HG02981 (cell line): ENCODE measurements at regions not wholly inside any gene's neighbourhood (a gene's known extent, or its start where the extent isn't known, plus 50 kb on each side); places are given as distances from the start of the nearest gene placed in this dataset.

ENCODE experiments used
- ATAC-seq: cut with Tn5 transposase; IDR thresholded peaks from one replicate; pipeline ENCODE4 v1.9.1; 2021; ENCODE audit warnings: mild to moderate bottlenecking, moderate library complexity; ENCODE audit not compliant: unreplicated experiment

- no peak for ATAC-seq
Measured at GRCh38 chr22:49364398-49364797, 463.3 kb downstream of the BRD1 start.

GRCh38 chr22:49363526-49364230 is 464.0 kb downstream of the BRD1 start:
- no peak for ATAC-seq

- no peak for ATAC-seq
Measured at GRCh38 chr22:49362211-49362839, 465.3 kb downstream of the BRD1 start.

DNA sequence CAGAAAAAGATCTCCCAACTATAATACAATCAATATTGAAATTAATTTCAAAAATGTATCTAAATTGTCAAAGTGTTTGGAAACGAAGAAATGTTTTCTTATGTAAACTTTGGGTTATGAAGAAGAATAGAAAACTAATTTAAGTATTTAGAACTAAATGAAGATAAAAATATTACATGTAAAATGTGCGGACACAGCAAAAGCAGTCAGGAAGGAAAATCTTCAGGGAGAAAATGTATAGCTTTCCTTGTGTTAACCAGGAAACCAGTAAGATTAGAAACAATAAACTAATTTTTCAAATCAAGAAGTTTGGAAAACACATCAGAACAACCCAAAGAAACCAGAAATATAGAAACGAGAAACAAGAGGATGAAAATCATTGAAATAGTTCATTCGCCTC is 466.5 kb downstream of the BRD1 start:
- ATAC-seq: no peak

DNA sequence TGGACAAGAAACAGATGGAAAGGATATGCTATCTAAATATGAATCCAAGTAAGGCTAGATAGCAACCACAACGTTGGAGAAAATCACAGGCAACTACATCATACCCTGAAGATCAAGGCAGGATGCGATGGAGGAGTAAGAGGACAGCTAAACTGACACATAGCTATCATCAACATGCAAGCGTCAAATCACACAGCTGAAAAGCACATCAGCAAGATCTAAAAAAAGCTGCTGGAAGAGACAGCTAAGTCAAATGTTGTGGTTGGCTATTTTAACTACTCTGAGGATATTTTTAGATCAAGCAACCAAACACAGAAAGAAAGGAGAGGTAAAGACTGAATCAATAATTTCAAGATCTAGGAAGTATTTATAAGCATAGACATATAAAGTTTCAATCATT is 466.9 kb downstream of the BRD1 start:
- ATAC-seq: no peak

DNA sequence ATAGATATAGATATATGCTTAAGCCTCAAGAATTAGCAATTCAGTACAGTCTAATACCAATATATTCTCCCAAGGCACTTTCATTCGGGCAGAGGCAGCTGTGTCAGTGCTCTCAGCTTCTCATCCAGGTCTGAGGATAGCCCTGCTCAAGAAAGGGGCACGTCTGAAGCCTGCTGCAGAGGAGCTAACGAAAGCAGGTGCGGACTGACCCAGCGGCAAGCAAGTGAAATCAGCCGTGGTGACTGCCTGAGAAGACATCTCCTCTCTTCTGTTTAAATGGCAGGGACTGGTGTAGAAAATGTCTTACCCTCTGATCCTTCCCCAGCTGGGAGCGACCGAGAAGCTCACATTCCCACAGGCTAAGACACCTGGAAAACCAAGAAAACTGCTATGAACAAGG is 468.6 kb downstream of the BRD1 start:
- ATAC-seq: no peak

GRCh38 chr22:49357661-49358440 is 469.8 kb downstream of the BRD1 start:
- no peak for ATAC-seq

- no peak for ATAC-seq
Measured at GRCh38 chr22:49356428-49356827, 471.2 kb downstream of the BRD1 start.

GRCh38 chr22:49355211-49355920 is 472.3 kb downstream of the BRD1 start:
- ATAC-seq: no peak

- ATAC-seq: no peak
Measured at GRCh38 chr22:49354516-49355210, 473.0 kb downstream of the BRD1 start.

DNA sequence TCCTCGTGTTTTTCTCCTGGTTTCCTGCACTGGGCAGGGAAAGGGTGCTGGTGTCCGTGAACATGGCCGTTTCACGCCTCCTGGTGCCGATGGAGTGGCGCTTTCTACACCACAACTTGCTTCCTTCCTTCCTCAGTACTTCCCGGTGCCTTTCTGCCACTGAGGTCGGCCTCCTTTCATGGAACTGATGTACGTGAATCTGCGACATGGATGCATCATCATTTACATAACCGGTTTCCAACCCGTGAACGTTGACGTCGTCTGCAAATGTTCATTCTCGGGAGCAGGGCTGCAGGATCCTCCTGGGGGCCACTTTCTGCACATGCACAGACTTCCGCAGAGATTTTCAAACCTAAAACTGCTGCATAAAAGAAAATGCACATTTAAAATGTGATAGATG is 474.4 kb downstream of the BRD1 start:
- ATAC-seq: no peak

DNA sequence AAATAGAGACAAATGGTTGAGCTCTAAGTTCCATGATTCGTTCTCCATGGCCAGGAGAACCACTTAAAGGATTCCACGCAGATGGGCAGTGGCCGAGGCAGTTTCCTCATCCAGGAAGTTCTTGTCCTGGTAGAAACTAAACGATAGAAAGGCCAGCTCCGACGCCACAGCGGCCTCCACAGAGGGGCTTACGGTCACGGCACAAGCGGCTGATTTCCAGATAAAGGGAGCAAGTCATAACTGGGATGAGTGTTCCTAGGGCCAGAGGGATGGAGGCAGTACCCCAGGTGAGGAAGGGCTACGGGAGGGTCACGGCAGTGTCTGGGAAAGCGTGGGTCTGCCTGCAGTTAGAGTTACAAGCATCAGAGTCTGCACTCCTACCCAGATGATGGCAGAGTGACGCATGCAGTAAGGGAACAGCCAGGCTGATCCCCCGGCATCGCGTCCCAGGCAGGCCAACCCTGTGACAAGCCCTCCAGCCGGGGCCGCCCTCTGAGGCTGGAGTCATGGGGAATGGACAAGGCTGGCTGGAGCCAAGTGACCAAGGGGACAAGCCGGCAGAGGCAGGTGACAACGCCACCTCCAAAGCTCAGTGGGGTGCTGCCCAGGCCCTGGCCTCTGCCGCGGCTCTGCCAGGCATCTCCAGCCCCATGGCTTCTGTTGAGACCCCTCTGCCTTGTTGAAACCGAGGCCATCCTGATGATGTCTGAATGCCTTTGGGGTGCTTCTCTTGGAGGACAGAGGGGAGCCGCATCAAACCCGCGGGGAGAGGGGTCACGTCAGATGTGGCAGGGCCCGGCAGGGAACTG is 475.1 kb downstream of the BRD1 start:
- ATAC-seq: no peak

DNA sequence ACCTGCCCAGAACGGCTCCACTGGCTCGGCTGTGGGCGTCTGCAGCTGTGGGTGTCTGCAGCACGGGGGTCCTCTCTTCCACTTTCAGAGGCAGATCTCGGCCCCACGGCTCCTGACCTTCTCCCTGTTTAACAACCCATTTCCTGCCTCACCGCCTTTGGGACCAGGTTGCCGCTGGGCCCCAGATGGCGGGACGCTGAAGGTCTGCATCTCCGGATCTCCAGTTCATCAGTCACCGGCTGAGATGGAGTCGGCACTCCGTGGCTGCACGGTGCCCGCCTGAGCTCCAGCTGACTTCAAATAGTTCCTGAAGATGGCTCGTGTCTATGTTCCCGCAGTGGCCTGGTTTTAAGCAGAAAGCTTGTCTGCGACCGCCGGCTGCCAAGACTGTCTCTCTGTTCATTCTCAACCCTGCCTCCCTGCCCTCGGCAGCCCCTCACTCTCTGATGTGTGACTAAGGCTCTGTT is 475.9 kb downstream of the BRD1 start:
- no peak for ATAC-seq

GRCh38 chr22:49350441-49351121 is 477.1 kb downstream of the BRD1 start:
- no peak for ATAC-seq

- ATAC-seq: no peak
Measured at GRCh38 chr22:49349841-49350381, 477.8 kb downstream of the BRD1 start.

GRCh38 chr22:49349181-49349835 is 478.4 kb downstream of the BRD1 start:
- no peak for ATAC-seq

GRCh38 chr22:49348631-49349030 is 479.0 kb downstream of the BRD1 start:
- no peak for ATAC-seq

DNA sequence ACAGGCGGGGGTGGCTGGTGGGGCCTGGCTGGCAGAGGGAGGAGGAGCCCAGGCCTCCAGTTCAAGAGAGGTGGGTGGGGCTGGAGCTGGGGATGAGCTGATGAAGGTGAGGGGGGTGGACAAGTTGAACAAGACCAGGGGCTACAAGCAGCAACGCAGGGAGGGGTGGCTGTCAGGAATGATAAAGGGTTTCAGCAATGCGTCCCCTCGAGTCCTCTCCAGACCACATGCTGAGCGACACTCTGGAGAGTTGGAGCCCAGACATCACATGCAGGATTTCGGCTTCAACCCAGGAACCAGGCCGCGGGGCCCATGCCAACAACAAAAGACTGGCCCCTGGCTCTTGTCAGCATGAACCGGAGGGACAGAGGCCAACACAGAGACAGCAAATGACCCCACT is 480.3 kb downstream of the BRD1 start:
- no peak for ATAC-seq
